ENCODE measurements at regions not wholly inside any gene's neighbourhood (a gene's known extent, or its start where the extent isn't known, plus 50 kb on each side); places are given as distances from the start of the nearest gene placed in this dataset.

- TF ChIP-seq CTCF (IDR thresholded peaks at IDR 0.05 in 2 of 3, conservative IDR thresholded peaks at IDR 0.05 in 1 of 3; ENCODE audit: borderline replicate concordance in 1 of 3, insufficient read depth in 1 of 3, low read depth in 2 of 3, low read length in 2 of 3) (no peak), ZNF274 (IDR thresholded peaks at IDR 0.05; ENCODE audit: low read depth, low read length) (no peak), ATF3 (IDR thresholded peaks at IDR 0.05) (no peak), MAX (IDR thresholded peaks at IDR 0.05) (no peak), RAD21 (IDR thresholded peaks at IDR 0.05; ENCODE audit: low read depth) (no peak), ELF1 (IDR thresholded peaks at IDR 0.05; ENCODE audit: borderline replicate concordance, low read depth) (no peak), POLR2A (IDR thresholded peaks at IDR 0.05; ENCODE audit: borderline replicate concordance, extremely low read depth, insufficient read depth, insufficient read length) (no peak), EZH2phosphoT487 (IDR thresholded peaks at IDR 0.05; ENCODE audit: borderline replicate concordance) (no peak)
Observed at GRCh38 chr15:91412138-91412928, 312.3 kb downstream of the SV2B start.

Measured in HCT116 (cell line).